Large intestine (tissue), 3 donors: ENCODE measurements at regions not wholly inside any gene's neighbourhood (a gene's known extent, or its start where the extent isn't known, plus 50 kb on each side); places are given as distances from the start of the nearest gene placed in this dataset.

Experiments used
- DNase-seq, 2 donors: peaks; one replicate each; pipeline versions ENCODE4 v3.0.0 to v3.0.0-alpha.2; 2013
- H3K27ac ChIP-seq: one replicate; pipeline ENCODE4 v1.5.1; 2013; ENCODE audit warnings: low read length
- H3K27me3 ChIP-seq: 2 replicates; pipeline ENCODE4 v1.6.1; 2013; ENCODE audit warnings: low read length; ENCODE audit not compliant: control insufficient read depth, insufficient read depth
- H3K36me3 ChIP-seq: 2 replicates; pipeline ENCODE4 v1.6.1; 2013; ENCODE audit warnings: low read length; ENCODE audit not compliant: control insufficient read depth, insufficient read depth
- H3K4me1 ChIP-seq: one replicate; pipeline ENCODE4 v1.6.1; 2013; ENCODE audit warnings: low read length; ENCODE audit not compliant: control insufficient read depth, insufficient read depth
- H3K4me3 ChIP-seq: one replicate; pipeline ENCODE4 v1.5.1; 2013; ENCODE audit warnings: low read length
- H3K9me3 ChIP-seq: one replicate; pipeline ENCODE4 v1.6.1; 2013; ENCODE audit warnings: mild to moderate bottlenecking, low read depth, low read length, moderate library complexity; ENCODE audit not compliant: control insufficient read depth
- WGBS: methylation state at CpG from one replicate; pipeline ENCODE4 v1.1.5; 2013; ENCODE audit warnings: low lambda C conversion rate; ENCODE audit not compliant: insufficient coverage; 5-methylcytosine and 5-hydroxymethylcytosine counted together

DNA sequence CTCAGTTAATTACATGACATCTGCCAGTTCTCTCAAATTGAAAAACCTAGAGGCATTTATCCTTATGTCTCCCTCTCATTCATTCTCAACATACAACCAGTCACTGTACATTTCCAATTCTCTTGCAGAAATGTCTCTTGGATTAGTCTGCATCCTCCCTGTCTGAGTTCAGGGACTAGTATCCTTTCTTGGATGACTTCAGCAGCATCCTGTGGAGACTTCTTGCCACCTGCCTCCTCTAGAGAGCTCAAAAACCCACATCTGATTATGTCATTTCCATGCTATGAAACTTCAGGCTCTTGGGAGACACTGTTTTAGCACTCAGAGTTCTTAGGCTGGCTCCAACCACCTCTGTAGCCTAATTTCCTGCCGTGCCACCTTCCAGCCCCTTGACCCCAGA lies 515.1 kb upstream of the DIPK2B start:
- Histone ChIP-seq H3K4me1 (peaks cover 11% of the 10 kb centered on the region), H3K36me3 (no peaks in the 10 kb centered on the region), H3K9me3 (no peaks in the 10 kb centered on the region), H3K27ac (no peak overlapping the region), H3K4me3 (no peak overlapping the region), H3K27me3 (no peaks in the 10 kb centered on the region)
- no CpG with 5 or more reads among the region's 1 CpG for WGBS
- DNase-seq, result no peak

GRCh38 chrX:45714866-45715265 lies 514.2 kb upstream of the DIPK2B start:
- no CpG with 5 or more reads among the region's 3 CpGs for WGBS
- no peaks in the 10 kb centered on the region for H3K36me3 ChIP-seq
- H3K27ac ChIP-seq, result no peak overlapping the region
- H3K27me3 ChIP-seq, result no peaks in the 10 kb centered on the region
- H3K4me3 ChIP-seq, result no peak overlapping the region
- H3K4me1 ChIP-seq, result peaks cover 11% of the 10 kb centered on the region
- DNase-seq, result peak; percentile 31 to 75
- no peaks in the 10 kb centered on the region for H3K9me3 ChIP-seq

- WGBS, result no CpG with 5 or more reads among the region's 1 CpG
- Histone ChIP-seq H3K27ac (no peak overlapping the region), H3K36me3 (no peaks in the 10 kb centered on the region), H3K4me3 (no peak overlapping the region), H3K27me3 (no peaks in the 10 kb centered on the region), H3K4me1 (peaks cover 9% of the 10 kb centered on the region), H3K9me3 (no peaks in the 10 kb centered on the region)
- DNase-seq, result no peak
Measured at GRCh38 chrX:45712067-45712466, 511.4 kb upstream of the DIPK2B start.

- peaks cover 6% of the 10 kb centered on the region for H3K4me1 ChIP-seq
- no peaks in the 10 kb centered on the region for H3K36me3 ChIP-seq
- H3K27me3 ChIP-seq, result no peaks in the 10 kb centered on the region
- WGBS, result 100% methylated on average over 4 of the region's 5 CpGs
- no peak overlapping the region for H3K4me3 ChIP-seq
- DNase-seq, result no peak
- H3K9me3 ChIP-seq, result no peaks in the 10 kb centered on the region
- H3K27ac ChIP-seq, result no peak overlapping the region
Measured at GRCh38 chrX:45711231-45711630, 510.6 kb upstream of the DIPK2B start.

DNA sequence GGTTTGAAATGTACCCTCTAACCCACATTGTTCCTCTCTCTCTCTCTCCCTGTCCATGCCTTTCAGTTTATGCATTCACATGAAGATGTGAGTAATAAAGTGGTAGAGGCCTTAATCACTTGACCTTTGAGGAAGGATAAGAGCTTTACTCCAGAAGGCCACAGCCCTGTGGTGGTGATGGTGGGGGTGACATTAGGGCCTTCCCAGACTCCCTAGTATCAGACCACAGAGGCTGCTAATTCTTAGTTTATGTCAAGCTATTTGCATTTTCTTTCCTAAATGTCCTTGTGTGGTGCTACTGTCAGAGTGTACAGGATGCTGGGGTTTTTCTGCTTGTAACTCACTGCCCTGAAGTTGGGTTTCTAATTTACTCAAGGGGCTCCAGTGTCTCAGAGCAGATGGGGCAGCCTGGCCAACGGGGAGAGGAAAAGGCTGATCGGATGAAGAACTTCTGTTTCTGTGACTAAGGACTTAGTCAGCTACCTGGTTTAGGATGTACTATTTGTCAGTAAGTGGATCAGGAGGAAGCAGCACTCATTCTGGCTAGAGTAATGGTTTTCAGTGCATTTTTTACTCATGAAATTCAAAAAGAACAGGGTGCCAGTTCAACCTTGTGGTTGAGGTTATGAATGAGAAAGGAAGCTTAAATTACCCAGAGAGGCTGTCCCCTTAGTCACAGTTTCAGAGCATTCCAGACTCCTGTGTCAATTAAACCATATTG lies 509.6 kb upstream of the DIPK2B start:
- H3K9me3 ChIP-seq, result no peaks in the 10 kb centered on the region
- H3K27ac ChIP-seq, result no peak overlapping the region
- H3K36me3 ChIP-seq, result no peaks in the 10 kb centered on the region
- H3K4me3 ChIP-seq, result no peak overlapping the region
- H3K27me3 ChIP-seq, result no peaks in the 10 kb centered on the region
- H3K4me1 ChIP-seq, result no peaks in the 10 kb centered on the region
- WGBS, result no CpG with 5 or more reads among the region's 2 CpGs
- no peak for DNase-seq

- WGBS, result no CpG with 5 or more reads among the region's 1 CpG
Measured at GRCh38 chrX:45709381-45709780, 508.7 kb upstream of the DIPK2B start.

DNA sequence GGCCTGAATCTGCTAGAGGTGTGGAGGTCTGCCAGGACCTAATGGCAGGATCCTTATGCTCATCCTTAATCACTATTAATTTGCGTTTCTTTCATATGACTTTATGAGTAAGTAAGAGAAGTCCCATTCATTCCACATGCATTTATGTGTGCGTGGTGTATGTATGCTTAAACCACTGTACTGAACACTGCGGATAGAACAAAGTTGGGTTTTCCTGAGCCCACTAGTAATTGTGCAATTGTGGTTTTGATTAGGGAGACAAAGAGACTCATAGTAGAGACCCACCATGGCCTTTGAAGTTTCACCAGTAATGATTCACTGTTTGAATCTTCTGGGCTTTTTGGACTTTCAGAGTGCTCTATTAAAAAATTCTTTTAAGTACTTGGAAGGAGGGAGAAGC lies 498.5 kb upstream of the DIPK2B start:
- DNase-seq, result no peak
- no peaks in the 10 kb centered on the region for H3K9me3 ChIP-seq
- no peak overlapping the region for H3K4me3 ChIP-seq
- no peaks in the 10 kb centered on the region for H3K27me3 ChIP-seq
- WGBS, result no CpG with 5 or more reads among the region's 3 CpGs
- H3K36me3 ChIP-seq, result no peaks in the 10 kb centered on the region
- no peak overlapping the region for H3K27ac ChIP-seq
- no peaks in the 10 kb centered on the region for H3K4me1 ChIP-seq

More at GRCh38 chrX:45709381-45709780, 508.7 kb upstream of the DIPK2B start:
- H3K27me3 ChIP-seq, result no peaks in the 10 kb centered on the region
- no peaks in the 10 kb centered on the region for H3K4me1 ChIP-seq
- no peaks in the 10 kb centered on the region for H3K36me3 ChIP-seq
- H3K9me3 ChIP-seq, result no peaks in the 10 kb centered on the region
- H3K4me3 ChIP-seq, result no peak overlapping the region
- no peak for DNase-seq
- H3K27ac ChIP-seq, result no peak overlapping the region

DNA sequence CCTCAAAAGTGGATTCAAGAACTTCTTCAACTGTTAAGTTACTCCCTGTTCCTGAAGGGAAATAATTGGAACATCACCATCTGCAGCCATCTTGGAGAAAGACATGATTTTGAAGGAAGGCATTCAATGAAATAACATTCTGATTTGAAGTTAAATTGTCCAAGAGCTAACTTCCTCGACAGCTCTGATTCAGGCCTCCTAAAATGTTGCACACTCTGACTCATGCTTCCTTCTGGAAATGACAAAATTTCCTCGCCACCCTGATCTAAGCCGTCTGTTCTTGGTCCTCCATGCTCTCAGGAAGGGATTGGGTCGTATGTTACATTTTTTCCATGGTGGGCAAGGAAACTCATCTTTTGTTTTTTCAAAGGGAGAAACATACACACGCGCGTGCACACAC lies 496.9 kb upstream of the DIPK2B start:
- no peaks in the 10 kb centered on the region for H3K36me3 ChIP-seq
- no peak overlapping the region for H3K4me3 ChIP-seq
- no peak overlapping the region for H3K27ac ChIP-seq
- no peak for DNase-seq
- no peaks in the 10 kb centered on the region for H3K27me3 ChIP-seq
- no peaks in the 10 kb centered on the region for H3K9me3 ChIP-seq
- no CpG with 5 or more reads among the region's 7 CpGs for WGBS
- H3K4me1 ChIP-seq, result no peaks in the 10 kb centered on the region

- no peak for DNase-seq
- H3K27me3 ChIP-seq, result no peaks in the 10 kb centered on the region
- no peak overlapping the region for H3K27ac ChIP-seq
- no CpG with 5 or more reads among the region's 2 CpGs for WGBS
- no peaks in the 10 kb centered on the region for H3K36me3 ChIP-seq
- H3K4me3 ChIP-seq, result no peak overlapping the region
- H3K4me1 ChIP-seq, result no peaks in the 10 kb centered on the region
- H3K9me3 ChIP-seq, result no peaks in the 10 kb centered on the region
Measured at GRCh38 chrX:45696736-45697135, 496.1 kb upstream of the DIPK2B start.

- Histone ChIP-seq H3K36me3 (no peaks in the 10 kb centered on the region), H3K9me3 (no peaks in the 10 kb centered on the region)
- no CpG with 5 or more reads among the region's 1 CpG for WGBS
Measured at GRCh38 chrX:45689971-45690370, 489.3 kb upstream of the DIPK2B start.

GRCh38 chrX:45683914-45684313 lies 483.2 kb upstream of the DIPK2B start:
- Histone ChIP-seq H3K4me1 (no peaks in the 10 kb centered on the region), H3K27ac (no peak overlapping the region), H3K27me3 (no peaks in the 10 kb centered on the region), H3K4me3 (no peak overlapping the region), H3K36me3 (no peaks in the 10 kb centered on the region), H3K9me3 (no peaks in the 10 kb centered on the region)
- no CpG with 5 or more reads among the region's 1 CpG for WGBS
- no peak for DNase-seq

More at GRCh38 chrX:45689971-45690370, 489.3 kb upstream of the DIPK2B start:
- no peak for DNase-seq
- Histone ChIP-seq H3K27ac (no peak overlapping the region), H3K4me3 (no peak overlapping the region), H3K4me1 (no peaks in the 10 kb centered on the region), H3K27me3 (no peaks in the 10 kb centered on the region)
